ENCODE measurements at regions not wholly inside any gene's neighbourhood (a gene's known extent, or its start where the extent isn't known, plus 50 kb on each side); places are given as distances from the start of the nearest gene placed in this dataset.

- ChIA-PET SMC1A (ENCODE audit: uncharacterized antibody, unreplicated experiment) (no interaction called here), CTCF (no interaction called here), RAD21 (ENCODE audit: unreplicated experiment) (no interaction called here), POLR2A (no interaction called here)
- no peaks in the 10 kb centered on the region for H3K9me3 ChIP-seq (replicated peaks; ENCODE audit: control insufficient read depth, insufficient read depth, low read length)
- no peaks in the 10 kb centered on the region for H3K79me2 ChIP-seq (ENCODE audit: control insufficient read depth, insufficient read depth, low read length)
- no peak for FAIRE-seq
- H4K20me1 ChIP-seq (ENCODE audit: control insufficient read depth, insufficient read depth): no peaks in the 10 kb centered on the region
- H3K4me2 ChIP-seq (ENCODE audit: control insufficient read depth, insufficient read depth): no peak overlapping the region
- WGBS (ENCODE audit: insufficient coverage, insufficient replicate concordance, low lambda C conversion rate, missing lambda C conversion rate): 0% methylated on average over 2 of the region's 2 CpGs
- no peaks in the 10 kb centered on the region for H3K36me3 ChIP-seq (ENCODE audit: control insufficient read depth in 2 of 2, insufficient read depth in 2 of 2, low read length in 1 of 2)
- no peak for TF ChIP-seq RCOR1 (conservative IDR thresholded peaks at IDR 0.05; ENCODE audit: low read depth, low read length)
- no peak for TF ChIP-seq PML (IDR thresholded peaks at IDR 0.05; ENCODE audit: low read length)
- TF ChIP-seq BRCA1 (IDR thresholded peaks at IDR 0.05; ENCODE audit: low read depth, low read length): no peak
- no peak for TF ChIP-seq CBFB (IDR thresholded peaks at IDR 0.05; ENCODE audit: low read depth)
- TF ChIP-seq CREM (IDR thresholded peaks at IDR 0.05; ENCODE audit: low read depth): no peak
- no peak for TF ChIP-seq SMAD5 (IDR thresholded peaks at IDR 0.05; ENCODE audit: low read depth)
- TF ChIP-seq CBX5 (IDR thresholded peaks at IDR 0.05; ENCODE audit: low read depth): no peak
- no peak for TF ChIP-seq CBX3 (IDR thresholded peaks at IDR 0.05; ENCODE audit: borderline replicate concordance, low read depth)
- TF ChIP-seq SMAD1 (IDR thresholded peaks at IDR 0.05; ENCODE audit: low read depth, partially characterized antibody): no peak
- no peak for TF ChIP-seq ATF2 (IDR thresholded peaks at IDR 0.05; ENCODE audit: low read length)
- no peak for TF ChIP-seq ZNF592 (IDR thresholded peaks at IDR 0.05)
- in situ Hi-C loops (cut with MboI) (no loop called here), intact Hi-C loops (cut with micrococcal nuclease; ENCODE audit: unreplicated experiment) (no loop called here)
- no peak overlapping the region for H3K4me3 ChIP-seq
- no peaks in the 10 kb centered on the region for H3K4me1 ChIP-seq (ENCODE audit: control insufficient read depth, insufficient read depth, low read length)
- H3K27ac ChIP-seq (ENCODE audit: control insufficient read depth, insufficient read depth): no peak overlapping the region
- ATAC-seq: no peak
- BruUV-seq (replicated peaks): no TSS peak
- H3K27me3 ChIP-seq (replicated peaks in 1 of 2; ENCODE audit: control insufficient read depth in 2 of 2, insufficient read depth in 2 of 2, low read length in 1 of 2): no peaks in the 10 kb centered on the region
- no peak overlapping the region for H2AFZ ChIP-seq (ENCODE audit: control insufficient read depth, low read depth, low read length)
- H3K9ac ChIP-seq (ENCODE audit: control insufficient read depth, insufficient read depth, low read length): no peak overlapping the region
- DNase-seq (ENCODE audit: low read depth, low spot score): no peak
Observed at GRCh38 chr2:49289711-49290110, 135.4 kb upstream of the FSHR start.
